ENCODE measurements at regions not wholly inside any gene's neighbourhood (a gene's known extent, or its start where the extent isn't known, plus 50 kb on each side); places are given as distances from the start of the nearest gene placed in this dataset.

DNA sequence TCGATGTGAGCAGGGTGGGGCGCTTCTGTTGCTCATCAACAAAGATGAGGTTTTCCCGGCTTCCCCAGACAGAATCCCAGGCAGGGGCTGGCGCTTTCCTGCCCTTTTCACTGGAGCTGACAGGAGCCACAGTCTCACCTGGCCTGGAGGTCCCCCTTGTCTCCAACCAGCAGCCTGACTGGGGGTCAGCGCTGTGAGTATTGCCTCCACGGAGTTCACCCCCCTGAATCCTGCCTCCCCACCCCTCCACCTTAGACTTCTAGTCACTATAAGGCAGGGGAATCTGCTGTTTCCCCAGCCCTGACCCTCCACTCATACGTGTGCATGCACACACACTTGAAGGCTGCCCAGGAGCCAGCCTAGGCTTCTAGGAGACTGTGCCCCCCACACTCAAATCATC is 58.8 kb upstream of the LYVE1 start:
- no peak for DNase-seq (ENCODE audit: low read depth in 1 of 2, low spot score in 1 of 2)
- TF ChIP-seq GABPA (IDR thresholded peaks at IDR 0.05; ENCODE audit: low read depth) (no peak), POLR2AphosphoS5 (IDR thresholded peaks at IDR 0.05; ENCODE audit: low read depth) (no peak), SPI1 (IDR thresholded peaks at IDR 0.05; ENCODE audit: borderline replicate concordance, low read depth) (no peak)
- TF ChIP-seq, protein P1, sequence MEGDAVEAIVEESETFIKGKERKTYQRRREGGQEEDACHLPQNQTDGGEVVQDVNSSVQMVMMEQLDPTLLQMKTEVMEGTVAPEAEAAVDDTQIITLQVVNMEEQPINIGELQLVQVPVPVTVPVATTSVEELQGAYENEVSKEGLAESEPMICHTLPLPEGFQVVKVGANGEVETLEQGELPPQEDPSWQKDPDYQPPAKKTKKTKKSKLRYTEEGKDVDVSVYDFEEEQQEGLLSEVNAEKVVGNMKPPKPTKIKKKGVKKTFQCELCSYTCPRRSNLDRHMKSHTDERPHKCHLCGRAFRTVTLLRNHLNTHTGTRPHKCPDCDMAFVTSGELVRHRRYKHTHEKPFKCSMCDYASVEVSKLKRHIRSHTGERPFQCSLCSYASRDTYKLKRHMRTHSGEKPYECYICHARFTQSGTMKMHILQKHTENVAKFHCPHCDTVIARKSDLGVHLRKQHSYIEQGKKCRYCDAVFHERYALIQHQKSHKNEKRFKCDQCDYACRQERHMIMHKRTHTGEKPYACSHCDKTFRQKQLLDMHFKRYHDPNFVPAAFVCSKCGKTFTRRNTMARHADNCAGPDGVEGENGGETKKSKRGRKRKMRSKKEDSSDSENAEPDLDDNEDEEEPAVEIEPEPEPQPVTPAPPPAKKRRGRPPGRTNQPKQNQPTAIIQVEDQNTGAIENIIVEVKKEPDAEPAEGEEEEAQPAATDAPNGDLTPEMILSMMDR (IDR thresholded peaks at IDR 0.05; ENCODE audit: insufficient read depth, low read length) = no peak
- TF ChIP-seq, protein P2, sequence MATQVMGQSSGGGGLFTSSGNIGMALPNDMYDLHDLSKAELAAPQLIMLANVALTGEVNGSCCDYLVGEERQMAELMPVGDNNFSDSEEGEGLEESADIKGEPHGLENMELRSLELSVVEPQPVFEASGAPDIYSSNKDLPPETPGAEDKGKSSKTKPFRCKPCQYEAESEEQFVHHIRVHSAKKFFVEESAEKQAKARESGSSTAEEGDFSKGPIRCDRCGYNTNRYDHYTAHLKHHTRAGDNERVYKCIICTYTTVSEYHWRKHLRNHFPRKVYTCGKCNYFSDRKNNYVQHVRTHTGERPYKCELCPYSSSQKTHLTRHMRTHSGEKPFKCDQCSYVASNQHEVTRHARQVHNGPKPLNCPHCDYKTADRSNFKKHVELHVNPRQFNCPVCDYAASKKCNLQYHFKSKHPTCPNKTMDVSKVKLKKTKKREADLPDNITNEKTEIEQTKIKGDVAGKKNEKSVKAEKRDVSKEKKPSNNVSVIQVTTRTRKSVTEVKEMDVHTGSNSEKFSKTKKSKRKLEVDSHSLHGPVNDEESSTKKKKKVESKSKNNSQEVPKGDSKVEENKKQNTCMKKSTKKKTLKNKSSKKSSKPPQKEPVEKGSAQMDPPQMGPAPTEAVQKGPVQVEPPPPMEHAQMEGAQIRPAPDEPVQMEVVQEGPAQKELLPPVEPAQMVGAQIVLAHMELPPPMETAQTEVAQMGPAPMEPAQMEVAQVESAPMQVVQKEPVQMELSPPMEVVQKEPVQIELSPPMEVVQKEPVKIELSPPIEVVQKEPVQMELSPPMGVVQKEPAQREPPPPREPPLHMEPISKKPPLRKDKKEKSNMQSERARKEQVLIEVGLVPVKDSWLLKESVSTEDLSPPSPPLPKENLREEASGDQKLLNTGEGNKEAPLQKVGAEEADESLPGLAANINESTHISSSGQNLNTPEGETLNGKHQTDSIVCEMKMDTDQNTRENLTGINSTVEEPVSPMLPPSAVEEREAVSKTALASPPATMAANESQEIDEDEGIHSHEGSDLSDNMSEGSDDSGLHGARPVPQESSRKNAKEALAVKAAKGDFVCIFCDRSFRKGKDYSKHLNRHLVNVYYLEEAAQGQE (IDR thresholded peaks at IDR 0.05; ENCODE audit: insufficient replicate concordance, low read depth) = no peak
- Histone ChIP-seq H3K27ac (replicated peaks) (no peak overlapping the region), H3K27me3 (ENCODE audit: insufficient read depth, poor library complexity, severe bottlenecking) (no peaks in the 10 kb centered on the region), H3K4me3 (replicated peaks; ENCODE audit: insufficient read depth, low read length) (no peak overlapping the region)

DNA sequence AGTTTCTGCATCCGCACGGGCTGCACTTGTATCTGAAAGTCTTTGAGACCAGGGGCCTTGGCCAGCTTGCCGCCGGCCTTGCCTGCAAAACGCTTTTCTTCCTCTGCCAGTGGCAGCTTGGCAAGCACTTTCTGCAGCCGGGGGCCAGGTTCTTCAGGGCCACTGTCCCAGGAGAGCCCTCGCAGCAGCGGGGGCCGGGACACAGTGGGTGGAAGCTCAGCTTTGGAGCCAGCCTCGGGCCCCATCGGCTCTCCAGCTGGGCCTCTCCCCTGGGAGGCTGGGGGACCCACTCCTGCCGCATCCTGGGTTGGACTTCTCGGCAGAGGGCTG is 57.5 kb upstream of the LYVE1 start:
- DNase-seq (ENCODE audit: low read depth in 1 of 2, low spot score in 1 of 2) = no peak
- no peak overlapping the region for H3K27ac ChIP-seq (replicated peaks)
- no peak overlapping the region for H3K4me3 ChIP-seq (replicated peaks; ENCODE audit: insufficient read depth, low read length)
- H3K27me3 ChIP-seq (ENCODE audit: insufficient read depth, poor library complexity, severe bottlenecking) = no peaks in the 10 kb centered on the region
- TF ChIP-seq, protein P2 (IDR thresholded peaks at IDR 0.05; ENCODE audit: insufficient replicate concordance, low read depth) = no peak
- TF ChIP-seq, protein P1 (IDR thresholded peaks at IDR 0.05; ENCODE audit: insufficient read depth, low read length) = no peak
- TF ChIP-seq POLR2AphosphoS5 (IDR thresholded peaks at IDR 0.05; ENCODE audit: low read depth) (no peak), SPI1 (IDR thresholded peaks at IDR 0.05; ENCODE audit: borderline replicate concordance, low read depth) (no peak), GABPA (IDR thresholded peaks at IDR 0.05; ENCODE audit: low read depth) (no peak)

DNA sequence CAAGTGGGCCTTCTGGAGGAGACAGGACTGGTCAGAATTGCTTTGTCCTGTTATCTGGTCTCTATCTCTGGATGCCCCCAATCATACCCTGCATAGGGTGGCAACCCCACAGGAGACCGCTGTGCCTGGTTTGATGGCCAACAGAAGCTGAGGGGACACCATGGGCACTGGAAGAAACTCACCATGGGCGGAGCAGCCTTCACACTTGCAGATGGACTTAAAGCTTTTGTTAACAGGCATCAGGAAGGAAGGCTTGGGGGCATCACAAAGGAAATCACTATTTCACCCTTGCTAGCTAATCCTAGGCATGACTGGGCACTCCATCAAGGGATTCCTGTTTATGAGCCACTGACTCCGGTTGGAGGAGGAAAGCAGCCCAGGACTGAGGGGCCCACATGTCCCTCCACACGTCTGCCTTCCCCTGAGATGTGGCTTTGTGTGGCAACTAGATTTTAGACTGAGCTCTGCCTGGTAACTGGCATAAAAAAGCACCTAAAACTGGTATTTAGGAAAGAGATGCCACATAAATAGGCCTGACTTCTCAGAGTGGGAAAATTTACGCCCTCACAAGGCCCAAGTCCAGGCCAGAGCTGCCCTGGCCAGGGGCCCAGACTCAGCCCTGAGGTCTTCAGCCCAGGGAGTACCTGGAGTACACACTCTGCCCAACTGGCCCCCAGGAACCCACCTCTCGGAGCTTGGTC is 57.0 kb upstream of the LYVE1 start:
- no peaks in the 10 kb centered on the region for H3K27me3 ChIP-seq (ENCODE audit: insufficient read depth, poor library complexity, severe bottlenecking)
- no peak for DNase-seq (ENCODE audit: low read depth in 1 of 2, low spot score in 1 of 2)
- TF ChIP-seq, protein P1 (IDR thresholded peaks at IDR 0.05; ENCODE audit: insufficient read depth, low read length) = no peak
- TF ChIP-seq, protein P2 (IDR thresholded peaks at IDR 0.05; ENCODE audit: insufficient replicate concordance, low read depth) = no peak
- TF ChIP-seq SPI1 (IDR thresholded peaks at IDR 0.05; ENCODE audit: borderline replicate concordance, low read depth) = no peak
- no peak for TF ChIP-seq POLR2AphosphoS5 (IDR thresholded peaks at IDR 0.05; ENCODE audit: low read depth)
- no peak for TF ChIP-seq GABPA (IDR thresholded peaks at IDR 0.05; ENCODE audit: low read depth)
- H3K4me3 ChIP-seq (replicated peaks; ENCODE audit: insufficient read depth, low read length) = no peak overlapping the region
- H3K27ac ChIP-seq (replicated peaks) = no peak overlapping the region

All from HL-60 (cell line).